ENCODE measurements at regions not wholly inside any gene's neighbourhood (a gene's known extent, or its start where the extent isn't known, plus 50 kb on each side); places are given as distances from the start of the nearest gene placed in this dataset.

DNA sequence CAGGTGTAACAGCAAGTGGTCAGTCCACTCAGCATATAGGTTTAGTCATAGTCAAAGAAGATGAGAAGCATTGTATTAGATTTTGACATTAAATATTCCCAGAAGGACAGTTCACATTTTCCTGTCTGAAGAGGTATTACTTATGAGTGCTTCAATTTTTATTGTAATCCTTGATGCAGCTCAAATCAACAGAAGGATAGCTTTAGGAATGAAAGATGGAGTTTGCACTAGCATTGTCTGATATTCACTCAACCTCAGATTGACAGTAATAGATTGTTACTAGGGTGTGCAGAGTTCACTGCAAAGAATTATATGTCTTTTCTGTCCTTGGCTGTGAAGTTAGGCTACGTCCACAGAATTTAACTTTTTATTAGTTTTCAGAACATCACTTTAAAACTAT, 764.3 kb upstream of the AADAT start:
- H2BK5ac ChIP-seq (ENCODE audit: low read depth, low read length): no peak overlapping the region
- ChIA-PET CTCF (ENCODE audit: partially characterized antibody) (interaction anchor here (0.6 to 5.8 kb wide), 27 partner anchors 9 to 601 kb away, joined by 3 to 33 read pairs (median 4); no protein-coding TSS in a partner anchor), POLR2A (ENCODE audit: partially characterized antibody) (no interaction called here)
- H2AFZ ChIP-seq (ENCODE audit: low read length): no peak overlapping the region
- H3K4ac ChIP-seq (replicated peaks; ENCODE audit: insufficient read length, low read depth, low read length): no peak overlapping the region
- H2BK15ac ChIP-seq (ENCODE audit: low read length): no peak overlapping the region
- no peak overlapping the region for H3K27ac ChIP-seq (ENCODE audit: low read depth, low read length)
- no peaks in the 10 kb centered on the region for H3K27me3 ChIP-seq (replicated peaks in 1 of 4; ENCODE audit: control insufficient read depth in 3 of 4, extremely low read depth in 1 of 4, insufficient read depth in 3 of 4, low read length in 3 of 4)
- H3K4me3 ChIP-seq (ENCODE audit: extremely low read depth in 1 of 4, insufficient read depth in 2 of 4, low read depth in 3 of 4, low read length in 4 of 4): no peak overlapping the region
- H3K9me3 ChIP-seq (ENCODE audit: insufficient read depth in 2 of 2, low read depth in 1 of 2, low read length in 1 of 2): no peaks in the 10 kb centered on the region
- H3K23me2 ChIP-seq (ENCODE audit: low read depth, low read length): no peaks in the 10 kb centered on the region
- no peak overlapping the region for H2AK5ac ChIP-seq (ENCODE audit: low read depth, low read length)
- H4K5ac ChIP-seq (ENCODE audit: insufficient read length, low read depth, low read length): no peak overlapping the region
- no peak overlapping the region for H3K4me2 ChIP-seq (ENCODE audit: insufficient read depth in 1 of 2, low read depth in 2 of 2, low read length in 2 of 2)
- H4K91ac ChIP-seq (replicated peaks; ENCODE audit: insufficient read length, low read length): no peak overlapping the region
- FAIRE-seq: no peak
- H4K8ac ChIP-seq (ENCODE audit: extremely low read depth, insufficient read depth, low read length): no peak overlapping the region
- H3K18ac ChIP-seq (ENCODE audit: extremely low read depth, low read length): no peak overlapping the region
- no peak overlapping the region for H3K14ac ChIP-seq (ENCODE audit: insufficient read length)
- no peaks in the 10 kb centered on the region for H3K4me1 ChIP-seq (replicated peaks in 1 of 4; ENCODE audit: control insufficient read depth in 3 of 4, insufficient read depth in 4 of 4, low read length in 3 of 4)
- no peak overlapping the region for H2BK20ac ChIP-seq (ENCODE audit: low read length)
- no peak for DNase-seq (ENCODE audit: low read depth in 1 of 2, low spot score in 2 of 2)
- H3K9ac ChIP-seq (replicated peaks in 1 of 4; ENCODE audit: extremely low read depth in 1 of 4, low read depth in 3 of 4, low read length in 3 of 4): no peak overlapping the region
- H2BK120ac ChIP-seq (replicated peaks; ENCODE audit: low read depth, low read length): no peak overlapping the region
- no peak overlapping the region for H3K23ac ChIP-seq (ENCODE audit: insufficient read length)
- no peaks in the 10 kb centered on the region for H3K79me1 ChIP-seq (ENCODE audit: low read depth, low read length)
- no peaks in the 10 kb centered on the region for H3K36me3 ChIP-seq (ENCODE audit: control insufficient read depth in 2 of 4, insufficient read depth in 4 of 4, low read length in 3 of 4)
- H3K56ac ChIP-seq (replicated peaks; ENCODE audit: insufficient read length, low read depth, low read length): no peak overlapping the region
- TF ChIP-seq RNF2 (IDR thresholded peaks at IDR 0.05; ENCODE audit: borderline replicate concordance, low read depth, low read length, missing control alignments, poor library complexity, severe bottlenecking): no peak
- no peak for TF ChIP-seq HDAC2 (IDR thresholded peaks at IDR 0.05; ENCODE audit: borderline replicate concordance in 1 of 2, low read depth in 2 of 2, low read length in 2 of 2)
- no peak for TF ChIP-seq BRCA1 (IDR thresholded peaks at IDR 0.05; ENCODE audit: low read depth, low read length)
- TF ChIP-seq, protein P1, sequence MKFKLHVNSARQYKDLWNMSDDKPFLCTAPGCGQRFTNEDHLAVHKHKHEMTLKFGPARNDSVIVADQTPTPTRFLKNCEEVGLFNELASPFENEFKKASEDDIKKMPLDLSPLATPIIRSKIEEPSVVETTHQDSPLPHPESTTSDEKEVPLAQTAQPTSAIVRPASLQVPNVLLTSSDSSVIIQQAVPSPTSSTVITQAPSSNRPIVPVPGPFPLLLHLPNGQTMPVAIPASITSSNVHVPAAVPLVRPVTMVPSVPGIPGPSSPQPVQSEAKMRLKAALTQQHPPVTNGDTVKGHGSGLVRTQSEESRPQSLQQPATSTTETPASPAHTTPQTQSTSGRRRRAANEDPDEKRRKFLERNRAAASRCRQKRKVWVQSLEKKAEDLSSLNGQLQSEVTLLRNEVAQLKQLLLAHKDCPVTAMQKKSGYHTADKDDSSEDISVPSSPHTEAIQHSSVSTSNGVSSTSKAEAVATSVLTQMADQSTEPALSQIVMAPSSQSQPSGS (IDR thresholded peaks at IDR 0.05; ENCODE audit: low read length): no peak
- TF ChIP-seq KDM5A (IDR thresholded peaks at IDR 0.05; ENCODE audit: low read length): no peak
- 97% methylated on average over 1 of the region's 1 CpG; no CpG with 5 or more reads in 1 of the 2 experiments for WGBS, 2 experiments (ENCODE audit: extremely low coverage in 1 of 2, insufficient coverage in 1 of 2, insufficient read length in 1 of 2, insufficient replicate concordance in 2 of 2, low coverage in 1 of 2, low lambda C conversion rate in 2 of 2, missing lambda C conversion rate in 1 of 2)
- H3K79me2 ChIP-seq (ENCODE audit: control insufficient read depth in 1 of 2, insufficient read depth in 2 of 2, low read length in 2 of 2): no peaks in the 10 kb centered on the region
- H2BK12ac ChIP-seq (ENCODE audit: low read depth, low read length): no peak overlapping the region
- H4K20me1 ChIP-seq (replicated peaks in 1 of 2; ENCODE audit: control insufficient read depth in 1 of 2, insufficient read depth in 2 of 2, low read length in 2 of 2): no peaks in the 10 kb centered on the region
